Testis (tissue), 2 donors: ENCODE measurements at regions not wholly inside any gene's neighbourhood (a gene's known extent, or its start where the extent isn't known, plus 50 kb on each side); places are given as distances from the start of the nearest gene placed in this dataset.
A peak's percentile ranks its signal among the peaks of the same experiment; 100 is the strongest.
"Not testable (repeated sequence)": the region's sequence is repeated elsewhere in the genome, so short reads cannot be mapped to it uniquely, and the experiment has no call there.

ENCODE experiments used
- DNase-seq: peaks from one replicate; pipeline ENCODE4 v3.0.0-alpha.2; 2019
- H3K27ac ChIP-seq, 2 donors: fragments of 200-600 bp; sonication (generic); one replicate each; pipeline ENCODE4 v1.5.1; 2019
- H3K27me3 ChIP-seq: fragments of 200-600 bp; sonication (generic); one replicate; pipeline ENCODE4 v1.5.1; 2019
- H3K36me3 ChIP-seq: fragments of 200-600 bp; sonication (generic); one replicate; pipeline ENCODE4 v1.5.1; 2017; ENCODE audit warnings: low read depth; ENCODE audit errors: missing control alignments
- H3K4me1 ChIP-seq: fragments of 200-600 bp; sonication (generic); one replicate; pipeline ENCODE4 v1.5.1; 2019
- H3K4me3 ChIP-seq, 2 donors: fragments of 200-600 bp; sonication (generic); one replicate each; pipeline ENCODE4 v1.5.1; 2017 to 2019
- H3K9me3 ChIP-seq: fragments of 200-600 bp; sonication (generic); one replicate; pipeline ENCODE4 v1.5.1; 2017
- POLR2A ChIP-seq: fragments of 450-650 bp; IDR thresholded peaks from one replicate; pipeline ENCODE4 v1.6.1; 2017; ENCODE audit warnings: antibody characterized with exemption, mild to moderate bottlenecking, moderate library complexity
- WGBS, 2 donors: methylation state at CpG; one replicate each; pipeline ENCODE4 v1.1.5; 2018; 5-methylcytosine and 5-hydroxymethylcytosine counted together
- intact Hi-C: fragments of 100-400 bp; cut with DNase I; formaldehyde crosslinking; loops from one replicate; pipeline ENCODE4 v1.15.1; 2023; ENCODE audit warnings: low total_unique reads
- TF ChIP-seq, protein P1 (sequence below), 3 experiments: fragments of 450-650 bp in 2 of 3; fragments of 200-600 bp in 1 of 3; sonication (generic) in 1 of 3; IDR thresholded peaks; one replicate each; pipeline ENCODE4 v1.5.1; 2016 to 2019; ENCODE audit warnings: antibody characterized with exemption in 3 of 3, mild to moderate bottlenecking in 2 of 3, moderate library complexity in 1 of 3

DNA sequence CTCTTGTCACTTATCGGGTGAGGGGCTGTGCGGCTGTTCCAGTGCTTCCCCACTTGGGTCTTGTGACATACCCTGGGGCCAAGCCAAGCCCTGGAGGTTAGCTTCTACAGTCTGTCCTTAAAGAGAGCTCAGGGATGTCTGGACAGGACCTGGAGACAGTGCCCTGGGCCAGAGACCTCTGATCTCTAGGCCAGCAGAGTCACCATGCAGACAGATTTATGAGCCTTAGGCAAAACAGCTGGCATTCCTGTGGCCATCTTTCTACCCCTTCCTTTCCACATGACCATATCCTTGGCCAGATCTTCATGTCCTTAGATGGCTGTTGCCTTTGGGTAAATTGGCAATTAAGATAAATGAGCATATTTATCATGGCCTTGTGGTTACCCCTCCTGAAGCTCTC is 678.6 kb downstream of the MAFB start:
- Histone ChIP-seq H3K4me3 (no peak overlapping the region), H3K36me3 (no peaks in the 10 kb centered on the region), H3K4me1 (no peaks in the 10 kb centered on the region), H3K27ac (no peak overlapping the region), H3K9me3 (no peaks in the 10 kb centered on the region), H3K27me3 (no peaks in the 10 kb centered on the region)
- peak; percentile 15 for DNase-seq
- intact Hi-C loops = no loop called here
- 45% methylated on average over 2 of the region's 2 CpGs; no CpG with 5 or more reads in 1 of the 2 donors for WGBS, 2 donors
- TF ChIP-seq POLR2A = no peak
- TF ChIP-seq, protein P1, sequence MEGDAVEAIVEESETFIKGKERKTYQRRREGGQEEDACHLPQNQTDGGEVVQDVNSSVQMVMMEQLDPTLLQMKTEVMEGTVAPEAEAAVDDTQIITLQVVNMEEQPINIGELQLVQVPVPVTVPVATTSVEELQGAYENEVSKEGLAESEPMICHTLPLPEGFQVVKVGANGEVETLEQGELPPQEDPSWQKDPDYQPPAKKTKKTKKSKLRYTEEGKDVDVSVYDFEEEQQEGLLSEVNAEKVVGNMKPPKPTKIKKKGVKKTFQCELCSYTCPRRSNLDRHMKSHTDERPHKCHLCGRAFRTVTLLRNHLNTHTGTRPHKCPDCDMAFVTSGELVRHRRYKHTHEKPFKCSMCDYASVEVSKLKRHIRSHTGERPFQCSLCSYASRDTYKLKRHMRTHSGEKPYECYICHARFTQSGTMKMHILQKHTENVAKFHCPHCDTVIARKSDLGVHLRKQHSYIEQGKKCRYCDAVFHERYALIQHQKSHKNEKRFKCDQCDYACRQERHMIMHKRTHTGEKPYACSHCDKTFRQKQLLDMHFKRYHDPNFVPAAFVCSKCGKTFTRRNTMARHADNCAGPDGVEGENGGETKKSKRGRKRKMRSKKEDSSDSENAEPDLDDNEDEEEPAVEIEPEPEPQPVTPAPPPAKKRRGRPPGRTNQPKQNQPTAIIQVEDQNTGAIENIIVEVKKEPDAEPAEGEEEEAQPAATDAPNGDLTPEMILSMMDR (IDR thresholded peaks at IDR 0.05) = no peak

DNA sequence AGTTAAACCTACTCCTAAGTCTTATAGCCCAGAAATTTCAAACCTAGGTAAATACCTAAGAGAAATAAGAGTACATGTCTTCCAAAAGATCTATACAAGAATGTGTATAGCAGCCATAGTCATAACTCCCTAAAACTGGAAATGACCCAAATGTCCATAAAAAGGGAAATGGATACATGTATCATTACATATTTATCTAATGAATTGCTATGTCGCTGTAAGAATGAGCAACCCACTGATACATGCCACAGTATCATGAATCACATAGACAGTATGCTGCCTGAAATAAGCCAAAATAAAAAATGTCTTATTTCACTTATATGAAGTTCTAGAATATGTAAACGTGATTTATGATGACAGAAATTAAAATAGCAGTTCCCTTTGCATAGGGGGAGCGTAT is 679.5 kb downstream of the MAFB start:
- Histone ChIP-seq H3K4me1 (no peaks in the 10 kb centered on the region), H3K27me3 (no peaks in the 10 kb centered on the region), H3K27ac (no peak overlapping the region), H3K36me3 (no peaks in the 10 kb centered on the region), H3K9me3 (no peaks in the 10 kb centered on the region), H3K4me3 (no peak overlapping the region)
- intact Hi-C loops = no loop called here
- TF ChIP-seq, protein P1 (IDR thresholded peaks at IDR 0.05) = no peak
- TF ChIP-seq POLR2A = no peak
- DNase-seq = no peak
- WGBS, 2 donors = 85 to 86% methylated on average over 3 of the region's 3 CpGs

DNA sequence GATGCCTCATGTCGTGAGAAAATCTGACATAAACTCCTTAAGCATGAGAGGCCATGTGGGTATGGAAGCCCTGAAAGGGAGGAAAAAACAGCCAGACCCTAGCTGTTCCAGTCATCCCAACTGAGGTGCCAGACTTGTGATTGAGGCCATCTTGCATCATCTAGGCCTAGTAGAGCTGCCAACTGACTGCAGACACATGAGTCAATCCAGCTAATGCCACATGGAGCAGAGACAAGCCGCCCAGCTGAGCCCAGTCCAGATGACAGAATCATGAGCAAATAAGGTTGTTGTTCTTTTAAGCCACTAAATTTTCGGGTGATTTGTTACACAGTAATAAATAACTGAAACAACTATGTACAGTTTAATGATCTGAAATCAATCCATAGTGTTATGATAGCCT is 680.9 kb downstream of the MAFB start:
- Histone ChIP-seq H3K27me3 (no peaks in the 10 kb centered on the region), H3K4me1 (no peaks in the 10 kb centered on the region)

DNA sequence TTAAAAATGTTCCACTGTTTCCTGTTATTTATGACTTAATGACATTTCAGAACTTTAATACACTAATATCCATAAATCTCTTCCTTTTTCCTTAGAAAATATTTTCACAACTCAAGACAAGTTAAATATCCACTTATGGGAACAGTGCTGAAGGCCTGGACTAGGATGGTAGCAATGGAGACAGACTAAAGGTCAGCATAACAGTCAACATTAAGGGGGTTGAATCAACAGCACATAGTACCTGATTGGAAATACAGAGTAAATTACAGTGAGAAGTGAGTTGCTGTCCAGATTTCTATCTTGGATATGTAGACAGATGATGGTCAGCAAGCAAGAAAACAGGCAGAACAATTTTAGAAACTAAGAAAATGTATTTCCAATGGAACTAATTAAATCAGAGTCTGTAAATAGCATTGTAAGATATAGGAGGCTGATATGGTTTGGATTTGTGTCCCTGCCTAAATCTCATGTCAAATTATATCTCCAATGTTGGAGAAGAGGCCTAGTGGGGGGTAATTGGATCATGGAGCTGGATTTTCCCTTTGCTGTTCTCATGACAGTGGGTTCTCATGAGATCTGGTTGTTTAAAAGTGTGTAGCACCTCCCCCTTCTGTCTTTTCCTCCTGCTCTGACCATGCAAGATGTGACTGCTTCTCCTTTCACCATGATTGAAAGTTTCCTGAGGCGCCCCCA is 682.7 kb downstream of the MAFB start:
- H3K27me3 ChIP-seq = no peaks in the 10 kb centered on the region
- H3K36me3 ChIP-seq = no peaks in the 10 kb centered on the region
- H3K4me1 ChIP-seq = no peaks in the 10 kb centered on the region
- H3K4me3 ChIP-seq = no peak overlapping the region
- TF ChIP-seq POLR2A = no peak
- TF ChIP-seq, protein P1 (IDR thresholded peaks at IDR 0.05) = no peak
- H3K27ac ChIP-seq = no peak overlapping the region
- H3K9me3 ChIP-seq = no peaks in the 10 kb centered on the region
- WGBS, 2 donors = 80% methylated on average over 1 of the region's 1 CpG
- DNase-seq = no peak
- intact Hi-C loops = no loop called here

More for the DNA sequence above, 680.9 kb downstream of the MAFB start:
- H3K27ac ChIP-seq = no peak overlapping the region
- H3K9me3 ChIP-seq = no peaks in the 10 kb centered on the region
- WGBS, 2 donors = 66 to 87% methylated on average over 3 of the region's 3 CpGs
- no peaks in the 10 kb centered on the region for H3K36me3 ChIP-seq
- no peak overlapping the region for H3K4me3 ChIP-seq
- no peak for TF ChIP-seq POLR2A
- TF ChIP-seq, protein P1 (IDR thresholded peaks at IDR 0.05) = no peak
- intact Hi-C loops = no loop called here
- DNase-seq = no peak

DNA sequence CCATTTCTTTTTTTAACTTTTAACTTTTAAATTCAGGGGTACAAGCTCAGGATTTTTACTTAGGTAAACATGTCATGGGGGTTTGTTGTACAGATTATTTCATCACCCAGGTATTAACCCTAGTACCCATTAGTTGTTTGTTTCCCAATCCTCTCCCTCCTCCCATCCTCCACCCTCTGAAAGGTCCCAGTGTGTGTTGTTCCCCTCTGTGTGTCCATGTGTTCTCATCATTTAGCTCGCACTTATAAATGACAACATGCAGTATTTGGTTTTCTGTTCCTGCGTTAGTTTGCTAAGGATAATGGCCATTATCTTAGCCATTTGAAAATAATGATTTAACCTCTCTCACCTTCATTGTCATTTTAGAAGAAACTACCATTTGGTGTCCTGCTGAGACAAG is 684.9 kb downstream of the MAFB start:
- H3K4me1 ChIP-seq, H3K27ac ChIP-seq, DNase-seq, H3K27me3 ChIP-seq, H3K36me3 ChIP-seq, H3K9me3 ChIP-seq, H3K4me3 ChIP-seq, intact Hi-C loops: not testable (repeated sequence)
- 85 to 86% methylated on average over 2 of the region's 2 CpGs for WGBS, 2 donors
